Hippocampal formation (tissue), 2 donors: ENCODE measurements at regions not wholly inside any gene's neighbourhood (a gene's known extent, or its start where the extent isn't known, plus 50 kb on each side); places are given as distances from the start of the nearest gene placed in this dataset.
"Not testable (repeated sequence)": the region's sequence is repeated elsewhere in the genome, so short reads cannot be mapped to it uniquely, and the experiment has no call there.

Source experiments
- DNase-seq, 2 donors: peaks; one replicate each; lab custom pipeline; 2025; lab: John Stamatoyannopoulos, UW

DNA sequence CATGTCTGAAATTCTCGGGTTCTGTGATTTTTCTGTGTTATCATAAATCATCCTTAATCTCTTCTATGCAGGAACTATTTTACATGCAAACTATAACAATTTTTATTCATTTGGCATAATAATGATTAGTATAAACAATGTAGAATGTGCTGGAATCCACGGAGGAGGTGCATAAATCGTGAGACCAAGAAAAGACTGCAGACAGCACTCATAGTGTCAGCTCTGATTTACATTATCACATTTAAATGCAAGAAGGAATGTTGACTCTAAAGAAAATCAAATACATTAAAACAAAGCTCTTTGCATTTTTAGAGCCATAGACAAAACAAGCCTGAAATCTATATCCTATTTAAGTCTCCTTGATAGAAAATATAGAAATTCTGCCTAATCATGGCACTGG lies 501.7 kb upstream of the STXBP6 start:
- DNase-seq: no peak

- DNase-seq: no peak
Measured at GRCh38 chr14:25546826-25547225, 496.9 kb upstream of the STXBP6 start.

DNA sequence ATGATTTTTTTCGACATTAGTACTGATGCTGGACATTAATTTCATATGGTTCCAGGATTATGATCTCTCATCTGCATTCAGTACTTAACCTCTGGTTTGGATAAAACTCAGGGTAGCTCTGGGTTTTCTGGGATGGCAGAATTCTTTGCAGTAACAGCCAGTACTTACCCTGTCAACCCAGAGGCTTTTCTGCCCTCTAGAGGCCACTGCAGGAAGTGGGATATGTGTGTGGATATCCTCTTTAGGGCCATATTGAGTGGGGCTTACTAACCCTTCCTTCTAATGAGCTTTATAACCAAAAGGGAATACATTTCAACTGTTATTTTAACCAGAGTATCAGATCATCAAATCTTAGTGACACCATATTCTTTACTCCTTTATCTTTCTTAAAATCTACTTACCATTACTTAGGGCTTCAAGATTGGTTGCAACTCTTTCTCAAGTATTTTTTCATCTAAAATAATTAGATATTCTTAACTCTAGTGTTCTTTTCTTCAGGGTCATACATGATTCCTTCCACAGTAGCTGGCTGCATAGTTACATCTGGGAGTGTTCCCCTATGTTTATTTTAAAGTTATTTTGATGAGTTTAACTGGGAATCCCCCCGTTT lies 488.0 kb upstream of the STXBP6 start:
- no peak for DNase-seq

DNA sequence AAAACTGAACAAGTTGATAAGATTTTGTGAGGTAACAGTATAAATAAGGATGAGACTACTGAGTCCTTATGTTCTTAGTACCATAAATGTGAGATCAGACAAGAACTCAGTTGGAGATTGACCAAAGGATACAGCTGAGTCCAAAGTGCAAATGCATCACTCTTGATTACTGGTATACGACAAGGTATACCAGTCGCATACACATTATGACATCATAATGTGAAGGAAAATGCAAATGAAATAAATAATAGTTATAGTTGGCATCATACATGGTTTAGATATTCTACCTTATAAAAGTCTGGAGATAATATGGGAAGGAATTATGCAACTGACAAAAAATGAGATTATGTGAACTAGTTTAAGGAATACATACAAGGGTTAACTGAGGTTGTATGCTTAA lies 476.3 kb upstream of the STXBP6 start:
- DNase-seq: no peak

DNA sequence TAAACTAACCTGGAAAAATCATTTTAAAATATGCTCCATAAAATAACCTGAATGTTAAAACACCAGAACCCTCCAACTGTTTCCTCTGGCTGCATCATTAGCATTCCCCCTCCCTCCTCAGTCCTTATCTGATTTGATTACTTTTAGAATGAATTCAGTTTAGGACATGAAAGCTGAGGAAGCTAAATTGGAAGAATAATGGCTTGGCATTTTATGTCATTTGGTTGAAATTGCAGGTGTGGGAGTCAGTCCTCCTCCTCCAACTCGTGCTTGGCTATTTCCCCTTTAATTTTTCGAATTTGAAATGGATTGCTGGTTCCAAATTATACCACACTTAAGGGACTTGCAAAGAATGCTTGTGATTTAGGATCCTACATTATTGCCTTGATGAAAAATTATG lies 473.0 kb upstream of the STXBP6 start:
- no peak for DNase-seq

- no peak for DNase-seq
Measured at GRCh38 chr14:25522116-25522515, 472.2 kb upstream of the STXBP6 start.

DNA sequence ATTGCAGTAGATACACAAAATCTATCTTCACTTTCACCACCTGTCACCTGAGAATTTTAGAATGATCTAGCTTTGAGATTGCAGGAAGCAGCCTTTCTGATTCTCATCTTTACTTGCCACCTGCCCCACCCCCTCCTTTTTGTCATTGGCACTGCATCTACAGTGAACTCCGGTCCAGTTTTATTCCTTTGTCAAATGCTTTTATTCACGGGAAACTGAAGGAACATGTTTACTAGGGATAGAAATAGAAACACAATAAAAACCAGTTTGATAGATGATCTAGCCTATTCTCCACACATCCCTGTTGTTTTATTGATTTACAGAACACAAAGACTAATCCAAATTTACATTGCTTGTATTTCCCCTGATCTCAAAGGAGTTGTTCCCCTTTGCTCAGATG lies 471.7 kb upstream of the STXBP6 start:
- no peak for DNase-seq

- DNase-seq: peak in 1 of 2 donors; percentile 27
Measured at GRCh38 chr14:25520821-25521220, 470.9 kb upstream of the STXBP6 start.

DNA sequence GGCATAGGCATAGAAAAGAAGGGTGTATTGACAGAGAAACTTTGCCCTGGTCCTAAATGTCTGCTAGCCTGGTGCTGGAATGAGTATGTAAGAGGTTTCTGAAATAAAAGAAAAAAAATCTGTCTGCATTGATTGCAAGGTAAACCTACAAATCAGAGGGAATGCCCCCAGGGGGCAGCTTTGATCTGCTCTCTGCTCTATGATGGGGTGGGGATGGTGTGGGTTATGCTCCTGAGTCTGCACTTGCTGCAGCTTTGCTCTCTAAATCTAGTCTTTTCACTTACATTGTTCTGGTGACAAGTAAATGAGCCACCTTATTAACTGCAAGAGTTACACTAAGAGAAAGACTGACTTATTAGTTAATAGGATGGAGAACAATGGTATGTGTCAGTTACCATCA lies 468.4 kb upstream of the STXBP6 start:
- no peak for DNase-seq

DNA sequence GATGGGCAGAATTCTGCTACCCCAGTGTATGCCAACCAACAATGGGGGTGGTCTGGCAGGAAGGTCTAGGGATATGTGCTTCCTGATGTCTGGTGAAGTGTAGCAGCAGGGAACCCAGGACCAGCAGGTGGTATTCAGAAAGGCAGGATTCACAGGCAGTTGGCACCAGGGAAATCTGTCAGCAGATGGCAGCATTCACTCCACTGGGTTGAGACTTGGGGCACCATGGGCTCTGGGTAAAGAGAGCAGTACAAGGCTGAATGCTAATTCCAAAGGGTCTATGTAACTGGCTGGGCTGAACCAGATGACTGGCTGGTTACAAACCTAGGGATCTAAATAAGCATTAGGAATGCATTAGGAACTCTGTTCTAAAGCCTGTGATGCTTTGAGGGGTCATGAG lies 466.9 kb upstream of the STXBP6 start:
- no peak for DNase-seq

DNA sequence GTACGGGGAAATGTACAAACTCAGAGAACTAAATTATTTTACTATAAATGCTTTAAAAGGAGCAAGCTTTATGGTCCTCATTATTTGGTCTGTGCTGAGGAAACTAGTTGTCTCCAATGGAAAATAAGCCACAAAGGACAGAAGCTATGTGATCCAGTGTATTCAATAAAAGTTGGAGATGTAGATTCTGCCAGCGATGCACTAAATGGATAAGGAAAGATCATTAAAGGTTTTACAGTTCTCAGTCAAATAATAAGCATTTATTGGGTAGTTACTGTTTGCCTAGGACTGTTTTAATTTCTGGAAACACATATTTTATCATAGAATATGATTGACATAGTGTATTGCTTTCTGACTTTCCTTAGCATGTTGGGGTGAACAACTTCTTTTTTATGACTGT lies 458.9 kb upstream of the STXBP6 start:
- DNase-seq: no peak

DNA sequence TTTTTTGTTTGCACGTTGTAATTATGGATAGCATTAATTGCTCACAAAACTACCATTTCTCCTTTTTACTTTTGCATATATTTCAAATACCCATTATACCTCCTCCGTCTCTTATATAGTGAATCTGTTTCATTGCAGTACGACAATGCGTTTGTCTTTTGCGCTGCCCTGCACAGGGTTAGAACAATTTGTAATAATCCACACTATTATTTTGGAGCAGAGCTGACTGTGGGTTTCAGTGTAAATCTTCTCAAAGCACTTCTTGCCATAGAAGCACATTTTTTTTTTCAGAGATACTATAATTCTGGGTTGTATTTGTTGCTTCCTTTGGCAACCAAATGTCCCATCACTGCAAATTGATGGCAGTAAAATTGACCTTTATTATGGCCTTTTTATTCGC lies 451.8 kb upstream of the STXBP6 start:
- no peak for DNase-seq

DNA sequence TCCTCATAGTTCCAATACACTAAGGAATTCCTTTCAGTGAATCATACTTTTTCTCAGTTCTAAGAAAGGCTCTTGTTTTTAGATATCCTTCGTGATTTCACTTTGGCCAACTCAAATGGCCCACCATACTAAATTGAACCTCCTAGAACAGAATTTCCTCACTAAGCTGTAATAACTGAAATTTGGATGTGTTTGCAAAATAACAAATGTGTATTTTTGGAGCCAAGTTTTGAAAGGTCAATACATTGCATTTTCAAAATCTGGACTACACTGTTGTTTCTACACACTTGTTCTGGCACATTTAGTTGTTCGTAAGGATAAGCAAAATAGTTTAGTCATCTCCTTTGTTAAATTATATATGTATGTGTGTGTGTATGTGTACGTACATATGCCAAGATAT lies 439.0 kb upstream of the STXBP6 start:
- DNase-seq: no peak

DNA sequence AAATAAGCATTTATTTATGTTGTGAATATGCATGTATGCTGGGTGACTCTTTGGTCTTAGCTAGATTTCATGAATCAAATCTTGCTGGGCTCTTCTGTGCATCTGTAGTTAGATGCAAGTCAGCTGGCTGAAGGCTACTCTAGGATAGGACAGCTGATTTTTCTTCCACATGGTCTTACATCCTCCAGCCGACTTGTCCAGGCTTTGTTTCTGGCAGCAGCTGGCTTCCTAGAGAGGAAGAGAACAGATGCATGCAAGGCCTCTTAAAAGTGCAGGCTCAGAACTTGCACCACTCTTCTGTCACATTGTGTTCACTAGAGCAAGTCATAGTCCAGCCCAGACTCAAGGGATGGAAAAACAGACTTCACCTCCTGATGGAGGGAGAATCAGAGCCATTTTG lies 435.4 kb upstream of the STXBP6 start:
- DNase-seq: no peak

DNA sequence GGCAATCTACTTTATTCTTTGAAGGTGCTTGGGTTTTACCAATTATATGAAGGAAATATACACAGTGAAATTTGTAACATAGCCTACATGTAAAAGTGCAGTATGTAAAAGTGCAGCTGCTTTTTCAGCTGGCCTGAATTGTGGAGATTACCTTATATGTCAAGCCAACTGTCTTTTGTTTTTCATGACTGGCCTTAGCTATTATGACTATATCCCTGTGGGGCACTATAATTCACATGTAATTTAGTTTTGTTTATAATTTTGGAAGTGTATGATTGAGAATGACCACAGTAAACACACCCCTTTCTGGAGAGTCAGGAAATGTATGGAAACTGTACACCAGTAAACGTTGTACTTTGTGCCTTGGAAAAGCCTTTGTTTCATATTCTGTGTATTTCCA lies 435.0 kb upstream of the STXBP6 start:
- DNase-seq: no peak

DNA sequence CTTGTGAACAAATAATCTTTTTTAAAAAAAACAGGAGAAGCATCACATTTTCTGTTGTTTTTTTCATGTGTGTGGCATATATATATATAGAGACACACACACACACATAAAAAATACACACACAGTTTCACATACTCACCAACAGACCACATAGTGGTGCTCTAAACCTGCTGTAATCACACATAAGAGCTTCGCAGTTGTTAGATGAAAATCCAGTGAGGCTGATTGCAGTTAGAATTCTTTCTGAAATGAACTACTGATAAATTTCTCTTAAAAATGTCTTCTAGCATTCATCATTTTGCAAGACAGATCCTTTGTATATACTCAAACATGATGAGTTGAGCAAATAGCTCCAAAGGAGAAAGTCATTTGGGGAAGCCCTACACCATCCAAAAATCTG lies 434.3 kb upstream of the STXBP6 start:
- DNase-seq: no peak

DNA sequence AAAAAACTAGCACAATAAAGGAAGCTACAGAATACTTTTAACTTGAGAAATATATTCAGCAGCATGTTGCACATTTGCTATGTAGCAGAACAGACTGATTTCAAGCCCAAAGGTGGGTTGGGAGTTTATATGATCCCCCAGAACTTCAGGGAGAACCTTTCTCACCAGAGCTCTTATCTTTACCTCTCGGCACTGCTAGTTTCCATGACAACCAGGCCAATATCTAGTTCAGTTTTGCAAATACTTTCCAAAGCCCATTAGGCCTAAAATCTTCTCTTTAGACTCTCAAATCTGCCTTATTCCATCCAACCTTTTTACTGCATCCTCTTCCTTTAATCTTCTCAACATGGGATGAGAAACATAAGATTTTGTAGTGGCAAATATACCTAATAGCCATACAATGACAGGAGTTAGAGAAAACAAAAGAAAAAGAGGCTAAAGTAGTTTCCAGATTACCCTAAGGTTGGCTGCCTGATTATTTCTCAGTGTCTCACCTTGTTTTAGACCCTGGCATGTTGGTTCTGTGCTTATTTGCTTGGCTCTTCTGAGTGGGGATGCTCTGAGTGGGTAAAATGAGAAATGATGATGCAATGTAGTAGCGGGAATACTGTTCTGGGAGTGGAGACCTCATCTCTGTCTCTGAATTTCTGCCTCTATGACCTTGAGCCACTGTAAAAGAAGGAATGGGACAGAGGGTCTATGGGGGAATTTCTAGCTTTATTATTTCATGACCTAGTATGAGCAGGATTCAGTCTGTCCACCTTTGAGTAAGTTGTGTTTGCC lies 427.6 kb upstream of the STXBP6 start:
- DNase-seq: no peak

DNA sequence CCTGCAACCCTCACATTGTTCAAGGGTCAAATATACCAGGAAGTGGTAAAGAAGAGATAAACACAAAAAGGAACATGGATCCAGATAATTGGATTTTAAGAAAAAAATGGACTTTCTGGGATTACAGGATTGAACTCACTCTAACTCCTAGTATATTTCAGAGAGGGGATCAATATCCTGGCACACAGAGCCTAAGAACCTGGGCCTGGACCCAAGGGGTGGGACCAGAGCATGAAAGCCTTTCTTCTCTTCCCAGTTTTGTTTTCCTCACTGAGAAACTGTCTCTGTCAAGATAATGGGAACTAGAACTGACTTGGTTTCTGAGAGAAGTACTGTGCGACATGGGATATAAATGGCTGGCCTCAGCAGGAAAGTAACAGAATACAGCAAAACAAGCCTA lies 422.8 kb upstream of the STXBP6 start:
- no peak for DNase-seq

- no peak for DNase-seq
Measured at GRCh38 chr14:25464772-25465171, 414.8 kb upstream of the STXBP6 start.

GRCh38 chr14:25464078-25464477 lies 414.1 kb upstream of the STXBP6 start:
- no peak for DNase-seq

DNA sequence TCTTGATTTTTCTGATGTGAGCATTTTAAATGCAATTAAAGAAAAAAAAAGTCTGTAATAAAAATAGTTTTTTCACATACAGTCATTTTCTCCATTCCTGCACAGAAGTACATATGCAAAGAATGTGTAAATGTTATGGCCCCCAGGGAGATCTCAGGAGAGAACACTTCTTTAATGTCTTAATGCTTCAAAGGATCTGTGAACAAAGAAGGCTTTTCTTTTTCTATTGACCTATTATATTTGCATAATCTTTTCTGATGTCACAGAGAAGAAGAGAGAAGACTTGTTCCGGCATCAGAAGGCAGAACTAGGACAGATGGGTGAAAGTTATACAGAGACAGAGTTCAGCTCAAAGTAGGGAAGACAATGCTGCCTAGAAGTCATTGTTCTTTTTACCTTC lies 413.5 kb upstream of the STXBP6 start:
- DNase-seq: no peak

DNA sequence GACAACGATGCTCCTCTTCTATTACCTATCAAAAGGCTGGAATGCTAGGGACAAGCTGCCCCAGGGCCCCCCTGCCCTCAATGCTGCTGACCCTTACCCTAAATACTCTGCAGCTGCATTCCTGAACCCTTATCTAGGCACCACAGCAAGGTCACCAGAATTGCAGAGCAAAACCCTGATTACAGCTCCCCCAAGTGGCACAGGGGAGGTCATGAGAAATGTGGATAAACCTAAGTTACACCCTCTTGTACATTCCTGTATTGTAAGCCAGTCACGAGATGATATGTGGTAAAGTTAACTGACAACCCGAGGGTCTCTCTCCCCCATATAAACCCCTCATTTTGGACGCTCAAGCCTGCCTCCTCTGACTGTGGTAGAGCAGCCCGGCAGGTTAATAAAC lies 411.8 kb upstream of the STXBP6 start:
- DNase-seq: no peak

- DNase-seq: no peak
Measured at GRCh38 chr14:25444381-25444780, 394.4 kb upstream of the STXBP6 start.

- DNase-seq: not testable (repeated sequence)
Measured at GRCh38 chr14:25440382-25440781, 390.4 kb upstream of the STXBP6 start.
